Ectodermal cell (in vitro differentiated cells): ENCODE measurements at regions not wholly inside any gene's neighbourhood (a gene's known extent, or its start where the extent isn't known, plus 50 kb on each side); places are given as distances from the start of the nearest gene placed in this dataset.
"Not testable (repeated sequence)": the region's sequence is repeated elsewhere in the genome, so short reads cannot be mapped to it uniquely, and the experiment has no call there.

Experiments
- H3K27ac ChIP-seq: 2 replicates; pipeline ENCODE4 v1.7.0; 2013; ENCODE audit warnings: mild to moderate bottlenecking, low read depth, low read length; ENCODE audit not compliant: insufficient read depth, poor library complexity, severe bottlenecking
- H3K27me3 ChIP-seq: 2 replicates; pipeline ENCODE4 v1.7.0; 2013; ENCODE audit warnings: mild to moderate bottlenecking, low read length; ENCODE audit not compliant: insufficient read depth, control insufficient read depth, poor library complexity, severe bottlenecking
- H3K36me3 ChIP-seq: one replicate; pipeline ENCODE4 v1.7.0; 2013; ENCODE audit warnings: low read length; ENCODE audit not compliant: control insufficient read depth, insufficient read depth
- H3K4me1 ChIP-seq: one replicate; pipeline ENCODE4 v1.7.0; 2013; ENCODE audit warnings: low read length; ENCODE audit not compliant: control insufficient read depth, insufficient read depth
- H3K4me3 ChIP-seq: 2 replicates; pipeline ENCODE4 v1.7.0; 2013; ENCODE audit warnings: low read depth, low read length, control low read depth; ENCODE audit not compliant: insufficient read depth
- H3K9me3 ChIP-seq: 2 replicates; pipeline ENCODE4 v1.7.0; 2013; ENCODE audit warnings: mild to moderate bottlenecking, low read length, moderate library complexity; ENCODE audit not compliant: control insufficient read depth
- WGBS, 2 experiments: methylation state at CpG; one replicate each; pipeline ENCODE4 v1.1.7; 2013; ENCODE audit warnings: missing lambda C conversion rate in 2 of 2; 5-methylcytosine and 5-hydroxymethylcytosine counted together

DNA sequence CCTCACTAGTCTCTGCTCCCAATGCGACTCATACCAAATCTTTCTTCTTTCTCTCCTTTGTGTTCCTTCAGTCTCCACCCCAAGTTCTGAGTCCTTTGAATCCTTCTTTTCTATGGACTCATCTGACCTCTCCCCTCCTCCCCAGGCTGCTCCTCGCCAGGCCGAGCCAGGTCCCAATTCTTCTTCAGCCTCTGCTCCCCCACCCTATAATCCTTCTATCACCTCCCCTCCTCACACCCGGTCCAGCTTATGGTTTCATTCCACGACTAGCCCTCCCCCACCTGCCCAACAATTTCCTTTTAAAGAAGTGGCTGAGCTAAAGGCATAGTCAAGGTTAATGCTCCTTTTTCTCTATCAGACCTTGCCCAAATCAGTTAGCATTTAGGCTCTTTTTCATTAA lies 518.5 kb downstream of the MATN1 start:
- H3K9me3 ChIP-seq, H3K27me3 ChIP-seq, H3K36me3 ChIP-seq, H3K4me3 ChIP-seq, H3K4me1 ChIP-seq, H3K27ac ChIP-seq: not testable (repeated sequence)
- 68 to 75% methylated on average over 5 of the region's 5 CpGs for WGBS, 2 experiments

GRCh38 chr1:30201015-30201414 lies 522.4 kb downstream of the MATN1 start:
- Histone ChIP-seq H3K4me3 (no peak overlapping the region), H3K4me1 (no peaks in the 10 kb centered on the region), H3K27ac (no peak overlapping the region), H3K27me3 (no peaks in the 10 kb centered on the region), H3K9me3 (no peaks in the 10 kb centered on the region), H3K36me3 (no peaks in the 10 kb centered on the region)
- WGBS, 2 experiments, result 67% methylated on average over 1 of the region's 1 CpG; no CpG with 5 or more reads in 1 of the 2 experiments

GRCh38 chr1:30200161-30200560 lies 523.2 kb downstream of the MATN1 start:
- 51 to 56% methylated on average over 1 of the region's 1 CpG for whole genome bisulfite sequencing, 2 experiments
- no peaks in the 10 kb centered on the region for H3K4me1 ChIP-seq
- H3K36me3 ChIP-seq, result no peaks in the 10 kb centered on the region
- H3K9me3 ChIP-seq, result no peaks in the 10 kb centered on the region
- H3K4me3 ChIP-seq, result no peak overlapping the region
- H3K27me3 ChIP-seq, result no peaks in the 10 kb centered on the region
- H3K27ac ChIP-seq, result no peak overlapping the region

DNA sequence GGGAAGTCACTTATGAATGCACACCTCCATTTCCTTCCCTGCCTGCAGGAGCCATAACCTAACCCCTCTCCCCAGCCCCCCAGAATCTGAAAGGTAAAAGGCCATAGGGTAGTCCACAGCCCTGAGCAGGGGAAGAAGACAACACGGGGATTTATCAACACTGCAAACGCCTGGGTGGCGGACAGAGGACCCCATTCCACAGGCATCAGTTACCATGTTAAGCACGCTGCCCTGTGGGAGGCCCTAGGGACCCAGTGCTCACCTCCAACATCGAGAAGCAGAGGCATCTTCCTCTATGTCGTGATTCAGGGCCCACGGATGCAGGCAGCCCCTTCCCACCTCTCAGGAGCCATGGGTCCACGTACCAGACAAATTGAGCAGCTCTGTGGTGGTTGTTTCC lies 523.8 kb downstream of the MATN1 start:
- Histone ChIP-seq H3K27ac (no peak overlapping the region), H3K36me3 (no peaks in the 10 kb centered on the region), H3K4me1 (no peaks in the 10 kb centered on the region), H3K4me3 (no peak overlapping the region), H3K9me3 (no peaks in the 10 kb centered on the region), H3K27me3 (no peaks in the 10 kb centered on the region)
- 90 to 91% methylated on average over 8 of the region's 8 CpGs for whole genome bisulfite sequencing, 2 experiments

DNA sequence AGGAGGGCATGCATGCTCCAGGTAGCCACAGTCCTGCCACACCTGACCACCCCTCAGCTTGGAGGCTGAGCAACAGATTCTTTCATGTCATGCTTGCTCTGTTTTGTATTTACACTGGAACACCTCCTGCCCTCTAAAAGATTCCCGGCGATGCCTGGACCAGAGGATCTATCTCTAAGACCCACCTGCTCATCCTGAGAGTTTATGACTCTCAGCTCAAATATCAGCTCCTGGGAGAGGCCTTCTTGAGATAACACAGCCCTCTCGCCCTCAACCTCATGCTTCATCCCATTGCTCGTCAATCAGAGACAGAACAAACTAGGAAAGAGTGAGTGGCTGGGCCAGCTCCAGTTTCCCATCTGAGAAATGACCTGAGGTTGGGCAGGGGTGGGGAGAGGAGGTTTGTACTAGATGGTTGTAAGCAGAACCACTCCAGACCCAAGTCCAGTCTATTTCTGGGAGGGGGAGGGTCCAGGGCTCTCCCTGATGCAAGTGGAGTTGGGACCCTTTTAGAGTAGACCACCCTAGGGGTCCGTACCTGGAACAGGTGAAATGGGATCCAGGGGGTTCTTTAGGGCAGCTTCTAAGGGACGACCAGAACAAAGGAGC lies 524.5 kb downstream of the MATN1 start:
- no peak overlapping the region for H3K4me3 ChIP-seq
- 87 to 90% methylated on average over 6 of the region's 6 CpGs for WGBS, 2 experiments

DNA sequence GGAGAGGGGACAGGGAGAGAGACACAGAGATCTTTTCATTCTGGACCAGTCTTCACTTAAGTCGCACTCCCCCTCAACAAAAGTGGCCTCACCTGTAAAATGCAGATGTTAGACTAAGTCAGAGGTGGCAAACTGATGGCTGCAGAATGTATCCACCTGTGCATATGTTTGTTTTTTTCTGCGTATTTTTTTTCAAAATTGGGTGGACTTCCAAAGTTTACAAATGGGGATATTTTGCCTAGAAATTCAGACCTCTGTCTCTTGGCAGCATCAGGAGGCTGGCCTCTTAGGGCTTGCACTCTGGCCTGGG lies 525.0 kb downstream of the MATN1 start:
- WGBS, 2 experiments, result 89 to 97% methylated on average over 2 of the region's 2 CpGs
- Histone ChIP-seq H3K4me3 (no peak overlapping the region), H3K9me3 (no peaks in the 10 kb centered on the region), H3K27ac (no peak overlapping the region), H3K27me3 (no peaks in the 10 kb centered on the region), H3K36me3 (no peaks in the 10 kb centered on the region), H3K4me1 (no peaks in the 10 kb centered on the region)

More for the DNA sequence above, 524.5 kb downstream of the MATN1 start:
- Histone ChIP-seq H3K9me3 (no peaks in the 10 kb centered on the region), H3K4me1 (no peaks in the 10 kb centered on the region), H3K27ac (no peak overlapping the region), H3K36me3 (no peaks in the 10 kb centered on the region), H3K27me3 (no peaks in the 10 kb centered on the region)

- Histone ChIP-seq H3K4me1 (no peaks in the 10 kb centered on the region), H3K27me3 (no peaks in the 10 kb centered on the region), H3K9me3 (no peaks in the 10 kb centered on the region), H3K4me3 (no peak overlapping the region), H3K27ac (no peak overlapping the region), H3K36me3 (no peaks in the 10 kb centered on the region)
- WGBS, 2 experiments, result 82 to 85% methylated on average over 4 of the region's 4 CpGs
These were observed 525.5 kb downstream of the MATN1 start for GRCh38 chr1:30197639-30198450.

GRCh38 chr1:30196872-30197638 lies 526.3 kb downstream of the MATN1 start:
- Histone ChIP-seq H3K27ac (no peak overlapping the region), H3K27me3 (no peaks in the 10 kb centered on the region), H3K4me1 (no peaks in the 10 kb centered on the region), H3K9me3 (no peaks in the 10 kb centered on the region), H3K36me3 (no peaks in the 10 kb centered on the region), H3K4me3 (no peak overlapping the region)
- WGBS, 2 experiments, result 86 to 89% methylated on average over 13 of the region's 13 CpGs

- Histone ChIP-seq H3K27ac (no peak overlapping the region), H3K36me3 (no peaks in the 10 kb centered on the region), H3K4me1 (no peaks in the 10 kb centered on the region), H3K9me3 (no peaks in the 10 kb centered on the region), H3K4me3 (no peak overlapping the region), H3K27me3 (no peaks in the 10 kb centered on the region)
These were observed 526.9 kb downstream of the MATN1 start for GRCh38 chr1:30196457-30196856.

GRCh38 chr1:30195424-30196134 lies 527.8 kb downstream of the MATN1 start:
- Histone ChIP-seq H3K4me1 (no peaks in the 10 kb centered on the region), H3K27me3 (no peaks in the 10 kb centered on the region), H3K27ac (no peak overlapping the region), H3K36me3 (no peaks in the 10 kb centered on the region), H3K4me3 (no peak overlapping the region), H3K9me3 (no peaks in the 10 kb centered on the region)
- 93 to 95% methylated on average over 17 of the region's 17 CpGs for WGBS, 2 experiments
